Ishikawa (cell line): ENCODE measurements at regions not wholly inside any gene's neighbourhood (a gene's known extent, or its start where the extent isn't known, plus 50 kb on each side); places are given as distances from the start of the nearest gene placed in this dataset.

Experiments used
- CEBPB ChIP-seq: IDR thresholded peaks from 2 replicates; pipeline ENCODE4 v1.6.1; 2012
- CREB1 ChIP-seq: IDR thresholded peaks from 2 replicates; pipeline ENCODE4 v1.6.1; 2012; ENCODE audit warnings: low read depth
- EGR1 ChIP-seq: IDR thresholded peaks from 2 replicates; pipeline ENCODE4 v1.6.1; 2012
- EP300 ChIP-seq: IDR thresholded peaks from 2 replicates; pipeline ENCODE4 v1.6.1; 2012; ENCODE audit warnings: borderline replicate concordance
- MAX ChIP-seq: IDR thresholded peaks from 2 replicates; pipeline ENCODE4 v1.6.1; 2012
- NFIC ChIP-seq: IDR thresholded peaks from 2 replicates; pipeline ENCODE4 v1.6.1; 2012
- RAD21 ChIP-seq: IDR thresholded peaks from 2 replicates; pipeline ENCODE4 v1.6.1; 2012; ENCODE audit warnings: low read depth
- REST ChIP-seq: IDR thresholded peaks from 2 replicates; pipeline ENCODE4 v1.6.1; 2012; ENCODE audit warnings: low read depth, mild to moderate bottlenecking
- TAF1 ChIP-seq: IDR thresholded peaks from 2 replicates; pipeline ENCODE4 v1.6.1; 2012; ENCODE audit warnings: low read depth, mild to moderate bottlenecking
- TEAD4 ChIP-seq: IDR thresholded peaks from 2 replicates; pipeline ENCODE4 v1.6.1; 2012
- USF1 ChIP-seq: IDR thresholded peaks from 2 replicates; pipeline ENCODE4 v1.6.1; 2012
- YY1 ChIP-seq: IDR thresholded peaks from 2 replicates; pipeline ENCODE4 v1.6.1; 2012; ENCODE audit warnings: low read depth

GRCh38 chr13:90683711-90684131, 663.8 kb upstream of the MIR17HG start:
- TF ChIP-seq YY1 = no peak
- TF ChIP-seq EGR1 = no peak
- no peak for TF ChIP-seq TAF1
- TF ChIP-seq TEAD4 = no peak
- TF ChIP-seq EP300 = no peak
- no peak for TF ChIP-seq CREB1
- no peak for TF ChIP-seq CEBPB
- no peak for TF ChIP-seq REST
- TF ChIP-seq USF1 = no peak
- TF ChIP-seq MAX = no peak
- TF ChIP-seq NFIC = no peak
- TF ChIP-seq RAD21 = no peak
